GM18498 (cell line): ENCODE measurements at regions not wholly inside any gene's neighbourhood (a gene's known extent, or its start where the extent isn't known, plus 50 kb on each side); places are given as distances from the start of the nearest gene placed in this dataset.
"Not testable (repeated sequence)": the region's sequence is repeated elsewhere in the genome, so short reads cannot be mapped to it uniquely, and the experiment has no call there.

Experiments
- ATAC-seq: cut with Tn5 transposase; IDR thresholded peaks from one replicate; pipeline ENCODE4 v1.9.1; 2021; ENCODE audit warnings: mild to moderate bottlenecking, moderate library complexity; ENCODE audit not compliant: unreplicated experiment

DNA sequence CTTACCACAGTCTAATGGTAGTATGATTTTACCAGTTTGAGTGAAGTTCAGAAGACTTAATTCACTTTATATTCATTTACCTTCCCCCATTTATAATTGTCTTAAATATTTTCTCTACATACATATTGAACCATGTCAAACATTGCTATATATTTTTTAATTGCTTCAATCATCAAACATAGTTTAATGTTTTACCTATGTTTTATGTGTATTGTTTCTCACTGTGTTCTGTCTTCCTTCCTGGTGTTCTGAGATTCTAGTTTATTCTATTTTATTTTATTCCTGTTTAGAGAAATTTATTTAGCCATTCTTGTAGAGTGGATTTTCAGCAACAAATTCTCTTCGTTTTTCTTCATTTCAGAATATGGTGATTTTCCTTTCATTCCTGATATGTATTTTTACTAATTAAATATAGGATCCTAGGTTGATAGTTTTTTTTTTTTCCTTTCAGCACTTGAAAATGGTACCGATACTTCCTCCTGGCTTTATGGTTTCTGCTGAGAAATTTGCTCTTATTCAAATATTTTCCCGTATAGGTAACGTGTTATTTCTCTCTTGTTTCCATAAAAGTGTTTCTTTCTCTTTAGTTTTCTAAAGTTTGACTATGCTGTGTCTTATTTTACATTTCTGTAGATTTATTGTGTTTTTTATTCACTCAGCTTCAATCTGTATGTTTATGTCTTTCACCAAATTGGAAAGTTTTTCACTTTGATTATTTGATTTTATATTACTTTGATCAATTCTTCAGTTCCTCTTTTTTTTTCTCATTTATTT, 201.8 kb upstream of the AGR3 start:
- no peak for ATAC-seq

DNA sequence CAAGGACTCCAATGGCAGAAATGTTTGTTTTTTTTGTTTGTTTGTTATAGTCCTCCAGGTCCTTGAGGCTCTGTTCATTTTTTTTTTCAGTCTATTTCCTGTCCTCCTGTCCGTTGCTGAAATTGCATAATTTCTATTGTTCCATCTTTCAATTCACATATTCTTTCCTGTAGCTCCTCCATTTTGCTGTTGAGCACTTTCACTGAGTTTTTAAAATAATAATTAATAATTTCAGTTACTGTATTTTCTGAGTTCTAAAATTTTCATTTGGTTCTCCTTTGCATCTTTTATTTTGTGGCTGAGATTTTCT, 202.3 kb upstream of the AGR3 start:
- no peak for ATAC-seq

DNA sequence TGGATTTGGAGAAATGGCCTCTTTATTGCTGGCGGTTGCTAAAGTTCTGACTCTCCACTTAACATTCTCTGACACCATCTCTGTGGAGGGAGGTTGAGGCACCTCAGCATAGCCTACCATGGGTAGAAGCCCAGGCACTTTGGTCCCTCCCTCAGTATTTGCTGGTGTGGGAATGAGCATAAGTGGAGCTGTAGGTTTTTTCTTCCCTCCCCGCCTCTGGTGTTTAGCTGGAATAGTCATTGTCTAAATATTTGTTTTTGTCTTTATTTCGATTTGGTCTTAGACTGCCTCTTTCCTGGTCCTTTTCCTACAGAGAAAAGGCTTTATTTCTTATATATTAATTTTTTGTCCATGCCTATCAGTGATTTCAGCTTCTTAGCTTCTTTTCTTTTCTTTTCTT, 203.4 kb upstream of the AGR3 start:
- no peak for ATAC-seq

DNA sequence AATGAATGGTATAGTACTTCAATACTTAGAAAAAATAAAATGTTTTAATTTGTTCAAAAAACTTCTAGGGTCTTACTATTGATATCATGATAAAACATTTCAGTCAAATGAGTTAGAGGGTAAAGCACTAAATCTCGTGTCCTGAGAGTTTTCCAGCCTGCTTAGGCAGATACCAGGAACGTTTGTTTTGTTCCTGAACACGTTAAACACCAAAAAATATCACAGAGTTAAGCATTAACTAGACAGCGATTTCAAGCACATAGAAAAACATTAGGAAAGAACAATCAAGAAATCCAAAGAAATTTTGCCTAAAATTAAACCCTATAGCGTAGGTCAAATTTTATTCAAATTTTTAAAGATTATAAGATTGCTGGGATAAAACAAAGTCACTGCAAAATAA, 204.6 kb upstream of the AGR3 start:
- no peak for ATAC-seq

DNA sequence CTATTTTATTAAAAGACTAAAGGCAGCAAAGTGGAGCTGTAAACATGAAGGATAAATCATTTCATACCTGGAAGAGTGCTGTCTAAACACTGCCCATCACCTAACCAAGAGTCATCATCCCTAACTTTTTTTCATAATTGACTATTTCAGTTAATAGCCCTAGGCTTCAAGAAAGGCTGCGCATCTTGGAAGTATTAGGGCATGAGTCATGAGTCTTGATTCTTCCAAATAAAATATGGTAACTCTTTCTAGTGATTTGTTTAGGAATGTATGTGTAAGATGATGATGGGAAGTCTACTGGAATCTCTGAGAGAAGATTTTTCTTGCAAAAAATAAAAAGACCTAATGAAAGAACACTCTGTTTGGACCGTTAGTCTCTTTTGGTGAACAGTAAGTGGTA, 207.7 kb upstream of the AHR start:
- no peak for ATAC-seq

DNA sequence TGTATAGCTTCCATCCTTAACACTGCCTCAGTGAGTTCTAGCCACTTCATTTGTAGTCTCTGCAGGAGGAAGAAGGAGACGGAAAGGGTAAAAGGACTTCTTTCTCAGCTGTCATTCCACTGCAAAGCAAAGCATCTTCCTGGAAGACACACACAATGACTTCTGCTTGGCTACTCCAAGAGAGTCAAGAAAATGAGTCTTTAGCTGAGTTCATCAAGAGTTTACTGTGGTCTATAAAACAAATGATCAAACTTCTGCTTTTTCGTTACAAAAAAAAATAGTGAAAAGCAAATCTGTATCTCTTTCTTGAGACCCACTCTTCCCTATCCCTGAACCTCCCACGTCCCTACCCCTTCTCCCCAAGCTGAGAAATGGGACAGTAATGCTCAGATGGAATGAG, 205.0 kb upstream of the AHR start:
- ATAC-seq: no peak

DNA sequence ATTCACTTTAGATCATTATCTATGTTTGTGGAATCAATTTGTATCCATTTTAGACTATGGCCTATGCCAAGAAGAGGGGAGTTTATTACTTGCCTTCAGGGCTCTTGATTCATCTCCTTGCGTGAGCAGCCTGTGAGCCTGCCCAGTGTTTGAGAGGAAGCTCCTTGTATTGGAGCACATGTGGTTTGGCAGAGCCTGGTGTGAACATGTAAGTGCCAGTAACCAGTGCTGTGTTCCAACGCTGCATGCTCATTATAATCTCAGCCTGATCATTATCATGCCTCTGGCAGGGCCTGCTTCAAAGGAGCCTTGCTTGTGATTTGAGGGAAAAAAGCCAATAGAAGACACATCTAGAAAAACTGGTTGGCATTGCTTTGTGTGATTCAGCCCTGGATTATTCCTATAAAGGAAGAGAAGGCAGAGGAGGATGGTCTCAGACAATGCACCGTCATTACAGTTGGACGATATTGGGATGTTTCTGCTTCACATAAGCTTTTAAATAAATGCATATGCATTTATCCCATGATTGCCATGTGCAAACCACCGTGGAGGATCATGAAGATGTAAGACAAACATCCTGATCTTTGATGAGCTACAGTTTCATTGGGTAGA, 203.4 kb upstream of the AHR start:
- ATAC-seq: no peak

DNA sequence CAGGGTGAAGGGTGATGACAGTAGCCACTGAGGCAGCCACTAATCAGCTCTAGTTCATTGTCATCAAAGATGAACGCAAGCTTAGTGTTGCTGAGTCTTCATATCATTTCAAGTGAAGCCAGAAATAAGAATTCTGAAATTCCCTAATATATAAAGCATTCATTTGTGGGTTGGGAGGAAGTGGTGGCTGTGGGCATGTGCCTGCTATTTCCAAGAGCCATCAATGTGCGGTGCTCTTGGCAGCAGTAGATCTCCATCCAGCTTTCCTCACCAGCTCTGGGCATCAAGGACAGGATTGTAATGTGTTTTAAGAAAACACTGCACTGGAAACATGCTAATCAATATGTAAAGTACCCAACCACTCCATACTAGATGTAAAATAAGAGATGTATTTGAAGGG, 202.5 kb upstream of the AHR start:
- no peak for ATAC-seq

DNA sequence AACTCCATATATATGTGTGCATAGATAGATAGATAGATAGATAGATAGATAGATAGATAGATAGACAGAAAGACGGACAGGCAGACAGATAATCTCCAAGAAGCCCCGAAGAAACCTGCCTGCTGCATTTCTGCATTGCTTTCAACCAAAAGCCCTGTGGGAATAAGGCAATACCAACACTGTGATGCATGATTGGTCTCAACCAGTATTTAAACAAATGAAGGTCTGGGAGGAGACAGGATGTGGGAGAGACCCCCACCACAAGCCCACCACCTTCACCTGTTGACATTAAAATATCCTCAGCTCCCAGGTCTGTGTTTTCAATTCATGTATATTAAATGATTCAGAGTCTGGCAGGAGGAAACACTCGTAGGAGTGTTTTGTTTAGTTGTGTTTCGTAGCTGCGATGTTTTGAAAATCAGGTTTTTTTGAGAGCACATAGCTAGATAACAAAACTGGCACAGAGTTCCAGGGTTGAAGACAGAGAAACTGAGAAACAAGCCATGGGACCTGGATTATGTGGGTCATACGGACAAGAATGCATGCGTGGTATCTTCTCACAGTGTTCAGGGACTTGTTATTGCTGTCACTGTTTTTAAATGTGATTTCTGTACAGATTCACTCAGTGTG, 200.7 kb upstream of the AHR start:
- ATAC-seq: no peak

DNA sequence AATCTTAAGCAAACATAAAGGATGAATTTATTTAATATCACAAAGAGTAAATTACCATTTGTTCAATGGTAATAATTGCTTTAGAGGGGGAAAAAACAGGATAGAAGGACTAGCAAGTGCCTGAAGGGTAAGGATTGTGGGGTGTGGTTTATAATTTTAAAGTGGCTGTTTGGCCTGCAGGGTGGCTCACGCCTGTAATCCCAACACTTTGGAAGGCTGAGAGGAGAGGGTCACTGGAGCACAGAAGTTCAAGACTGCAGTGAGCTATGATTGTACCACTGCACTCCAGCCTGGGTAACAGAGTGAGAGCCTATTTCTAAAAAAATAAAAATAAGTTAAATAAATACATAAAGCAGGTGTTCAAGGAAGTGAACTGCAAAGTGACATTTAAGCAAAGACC, 199.9 kb upstream of the AHR start:
- ATAC-seq: no peak

DNA sequence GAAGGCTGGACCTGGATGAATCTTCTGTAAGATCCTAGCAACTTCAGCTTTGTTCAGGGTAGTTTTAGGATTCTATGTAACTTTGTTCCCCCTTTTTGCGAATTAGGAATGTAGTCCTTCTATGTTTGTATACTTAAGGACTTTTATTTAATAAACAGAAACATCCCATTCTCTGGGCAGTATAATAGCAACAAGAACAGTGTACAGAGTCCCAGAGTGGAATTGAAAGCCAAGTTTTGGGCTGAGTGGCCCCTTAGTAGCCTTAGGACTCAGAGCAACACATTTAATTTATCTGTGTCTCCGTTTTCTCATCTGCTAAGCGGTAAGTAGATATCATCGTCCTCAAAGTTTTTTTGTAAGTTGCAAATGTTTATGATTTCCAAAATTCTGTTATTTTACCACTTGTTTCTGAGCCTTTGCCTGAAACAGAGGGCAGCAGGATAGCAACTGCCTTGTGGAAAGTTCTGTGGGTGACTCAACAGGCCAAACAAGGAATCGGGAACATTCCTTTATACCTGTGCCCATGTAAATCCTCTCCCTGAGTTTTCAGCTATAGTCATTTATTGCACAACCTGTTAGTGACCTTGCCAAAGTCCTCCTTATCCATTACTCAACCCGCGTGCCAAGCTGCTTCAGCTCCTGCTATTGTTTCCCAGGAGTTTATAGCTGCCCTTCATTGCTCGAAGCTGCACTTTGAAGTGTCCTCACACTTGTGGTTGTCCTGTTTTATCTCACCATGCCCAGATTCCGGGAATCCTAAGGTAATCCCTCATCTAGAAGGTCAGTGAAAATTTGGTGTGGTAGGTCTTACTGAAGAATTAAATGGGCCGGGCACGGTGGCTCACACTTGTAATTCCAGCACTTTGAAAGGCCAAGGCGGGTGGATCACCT, 199.1 kb upstream of the AHR start:
- ATAC-seq: no peak

DNA sequence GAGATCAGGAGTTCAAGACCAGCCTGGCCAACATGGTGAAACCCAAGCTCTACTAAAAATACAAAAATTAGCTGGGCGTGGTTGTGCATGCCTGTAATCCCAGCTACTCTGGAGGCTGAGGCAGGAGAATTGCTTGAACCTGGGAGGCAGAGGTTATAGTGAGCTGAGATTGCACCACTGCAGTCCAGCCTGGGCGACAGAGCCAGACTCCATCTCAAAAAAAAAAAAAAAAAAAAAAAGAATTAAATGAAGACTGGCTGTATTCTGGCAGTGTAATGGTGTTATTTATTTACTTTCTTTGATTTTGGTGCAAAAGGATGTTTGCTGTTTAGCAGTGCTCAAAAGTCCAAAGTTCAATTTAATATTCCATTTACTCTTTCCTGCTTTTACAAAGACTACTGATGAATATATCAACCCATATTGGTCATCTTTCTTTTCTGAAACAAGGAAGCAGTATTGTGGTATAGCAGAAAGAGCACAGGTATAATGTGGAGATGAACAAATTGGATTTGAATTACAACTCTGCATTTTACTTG, 198.4 kb upstream of the AHR start:
- not testable (repeated sequence) for ATAC-seq

DNA sequence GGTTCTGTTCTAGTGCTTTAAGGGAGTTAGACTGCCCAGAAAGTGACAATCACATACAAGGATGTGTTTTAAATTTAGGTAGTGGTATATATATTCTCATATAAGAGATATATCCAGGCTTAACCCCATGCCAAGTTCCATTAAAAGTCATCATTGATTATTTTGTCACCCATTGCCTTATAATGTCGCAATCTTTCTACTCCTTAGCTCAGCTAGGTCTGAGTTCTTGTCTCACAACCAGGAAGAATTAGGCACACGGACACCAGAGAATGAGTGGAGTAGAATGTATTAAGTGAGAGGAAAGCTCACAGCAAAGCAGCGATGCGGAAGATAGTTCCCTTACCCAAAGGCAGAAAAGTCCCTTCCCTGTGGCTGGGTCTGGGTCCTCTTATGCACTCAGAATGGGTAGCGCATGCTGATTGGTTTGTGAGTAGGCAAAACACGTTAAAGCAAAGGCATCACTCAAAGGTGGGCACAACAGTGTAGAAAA, 197.2 kb upstream of the AHR start:
- ATAC-seq: no peak

DNA sequence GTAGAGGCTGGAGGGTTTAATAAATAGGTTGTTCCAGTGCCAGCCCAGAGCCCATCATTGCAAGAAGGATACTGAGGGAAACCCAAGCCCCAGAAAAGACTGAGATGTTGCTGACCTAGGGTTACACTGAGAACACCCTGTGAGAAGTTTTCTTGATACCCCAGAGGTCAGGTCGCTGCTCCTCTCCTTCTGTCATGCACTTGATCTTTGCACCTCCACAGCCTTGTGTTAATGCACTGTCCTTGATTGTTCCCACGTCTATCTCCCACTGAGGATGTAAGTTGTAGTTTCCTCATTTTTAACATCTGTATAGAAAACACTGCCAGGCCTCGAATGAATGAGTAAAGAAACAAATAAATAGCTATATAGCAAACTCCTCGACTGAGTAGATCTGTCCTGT, 195.3 kb upstream of the AHR start:
- ATAC-seq: no peak

DNA sequence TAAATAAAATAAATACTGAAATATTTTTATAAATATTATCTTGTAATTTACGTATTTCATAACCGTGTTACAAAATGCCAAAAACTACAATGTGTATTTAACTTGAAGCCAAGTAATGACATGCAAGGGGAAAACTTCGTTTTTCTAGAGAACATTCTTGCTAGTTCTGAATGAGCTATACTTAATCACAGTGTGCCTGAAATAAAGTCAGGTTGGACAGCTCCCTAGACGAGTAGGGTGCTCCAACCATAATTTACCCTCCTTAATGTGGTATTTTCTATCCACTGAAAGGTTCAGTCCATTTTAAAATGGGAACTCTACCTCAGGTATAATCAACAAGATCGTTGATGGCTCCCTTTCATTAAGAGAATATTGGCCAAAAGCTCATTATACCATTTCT, 194.5 kb upstream of the AHR start:
- ATAC-seq: no peak

DNA sequence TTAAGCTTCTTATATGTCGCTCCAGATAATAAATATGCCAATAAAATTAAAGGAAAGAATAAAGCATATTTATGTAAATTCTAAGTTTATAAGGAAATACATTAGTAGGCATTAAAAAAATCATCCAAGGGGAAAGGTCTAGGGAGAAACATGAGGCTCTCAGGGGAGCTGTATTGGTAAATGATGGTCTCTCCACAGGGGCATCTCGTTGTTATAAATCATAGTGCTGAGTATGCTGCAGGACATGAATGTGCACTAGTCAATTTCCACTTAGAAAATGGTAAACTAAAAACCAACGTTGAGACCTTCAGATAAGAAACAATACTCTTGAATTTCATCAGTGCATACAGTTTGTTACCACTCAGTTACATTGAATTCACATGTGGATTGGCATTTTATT, 194.0 kb upstream of the AHR start:
- no peak for ATAC-seq

DNA sequence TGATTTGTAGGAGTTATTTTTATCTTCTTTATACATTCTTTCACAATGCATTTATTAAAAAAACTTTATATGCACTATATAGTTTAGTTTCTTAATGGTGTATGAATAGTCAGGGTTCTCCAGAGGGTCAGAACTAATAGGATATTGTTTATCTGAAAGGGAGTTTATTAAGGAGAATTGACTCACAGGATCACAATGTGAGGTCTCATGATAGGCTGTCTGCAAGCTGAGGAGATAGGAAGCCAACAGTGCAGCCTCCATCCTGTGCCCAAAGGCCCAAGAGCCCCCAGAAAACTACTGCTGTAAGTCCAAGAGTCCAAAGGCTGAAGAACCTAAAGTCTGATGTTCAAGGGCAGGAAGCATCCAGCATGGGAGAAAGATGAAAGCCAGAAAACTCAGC, 192.8 kb upstream of the AHR start:
- no peak for ATAC-seq

DNA sequence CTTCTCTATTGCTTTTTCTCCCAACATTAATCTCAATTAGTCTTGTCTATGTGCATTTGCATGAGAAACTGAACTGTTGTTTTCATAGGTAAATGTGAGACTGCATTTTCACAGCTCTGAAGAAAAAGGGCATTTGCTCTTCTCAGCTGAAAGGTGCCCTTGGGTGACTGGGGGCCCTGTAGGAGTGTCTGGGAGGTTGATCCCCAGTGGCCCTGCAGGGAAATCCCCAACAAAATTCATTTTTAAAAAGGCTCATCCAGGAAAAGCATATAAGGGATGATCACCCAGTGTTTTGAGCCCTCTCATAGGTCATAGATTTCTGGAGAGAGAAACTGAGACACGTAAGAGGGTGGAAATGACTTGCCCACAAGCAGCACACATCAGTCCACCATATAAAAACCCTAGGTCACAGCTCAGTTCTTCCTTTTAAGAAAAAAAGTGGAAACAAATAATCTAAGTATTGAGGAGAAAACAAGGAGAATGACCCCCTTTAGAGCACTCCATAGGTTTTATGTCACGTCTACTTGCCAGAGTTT, 190.3 kb upstream of the AHR start:
- no peak for ATAC-seq

DNA sequence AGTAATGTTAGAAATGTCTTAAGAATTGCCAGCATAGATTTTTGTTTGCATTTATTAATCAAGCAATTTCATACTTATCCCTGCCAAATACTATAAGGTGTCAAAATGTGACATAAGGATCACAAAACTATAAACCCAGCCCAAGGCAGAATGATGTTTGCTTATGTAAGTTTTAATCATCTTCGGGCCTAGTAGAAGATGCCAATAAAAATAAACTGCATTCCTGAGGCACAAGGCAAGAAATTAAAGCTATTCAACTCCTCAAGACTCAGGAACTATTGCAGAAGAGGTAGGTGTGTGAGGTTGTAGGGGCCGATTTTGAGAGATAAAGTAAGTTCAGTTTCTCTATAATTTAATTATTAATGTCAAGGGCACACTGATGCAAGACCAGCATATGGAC, 189.4 kb upstream of the AHR start:
- no peak for ATAC-seq

DNA sequence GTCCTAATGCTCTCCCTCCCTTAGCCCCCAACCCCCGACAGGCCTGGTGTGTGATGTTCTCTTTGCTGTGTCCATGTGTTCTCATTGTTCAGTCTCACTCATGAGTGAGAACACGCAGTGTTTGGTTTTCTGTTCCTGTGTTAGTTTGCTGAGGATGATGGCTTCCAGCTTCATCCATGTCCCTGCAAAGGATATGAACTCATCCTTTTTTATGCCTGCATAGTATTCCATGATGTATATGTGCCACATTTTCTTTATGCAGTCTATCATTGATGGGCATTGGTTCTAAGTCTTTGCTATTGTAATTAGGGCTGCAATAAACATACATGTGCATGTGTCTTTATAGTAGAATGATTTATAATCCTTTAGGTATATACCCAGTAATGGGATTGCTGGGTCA, 184.7 kb upstream of the AHR start:
- ATAC-seq: not testable (repeated sequence)

DNA sequence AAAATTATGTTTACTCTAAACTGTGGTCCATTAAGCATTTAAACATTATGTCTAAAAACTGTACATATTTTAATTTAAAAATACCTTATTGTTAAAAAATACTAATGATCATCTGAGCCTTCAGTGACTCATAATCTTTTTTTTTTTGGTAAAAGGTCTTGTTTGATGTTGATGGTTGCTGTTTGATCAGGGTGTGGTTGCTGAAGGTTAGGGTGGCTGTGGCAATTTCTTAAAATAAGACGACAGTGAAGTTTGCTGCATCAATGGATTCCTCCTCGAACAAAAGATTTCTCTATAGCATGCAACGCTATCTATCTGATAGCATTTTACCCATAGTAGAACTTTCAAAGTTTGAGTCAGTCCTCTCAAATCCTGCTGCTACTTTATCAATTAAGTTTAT, 180.0 kb upstream of the AHR start:
- no peak for ATAC-seq
